IPS-NIHi11 (cell line): ENCODE measurements at regions not wholly inside any gene's neighbourhood (a gene's known extent, or its start where the extent isn't known, plus 50 kb on each side); places are given as distances from the start of the nearest gene placed in this dataset.
A peak's percentile ranks its signal among the peaks of the same experiment; 100 is the strongest.

Experiments
- DNase-seq: peaks from one replicate; pipeline ENCODE4 v3.0.0; 2012; ENCODE audit warnings: mixed read lengths, low spot score

DNA sequence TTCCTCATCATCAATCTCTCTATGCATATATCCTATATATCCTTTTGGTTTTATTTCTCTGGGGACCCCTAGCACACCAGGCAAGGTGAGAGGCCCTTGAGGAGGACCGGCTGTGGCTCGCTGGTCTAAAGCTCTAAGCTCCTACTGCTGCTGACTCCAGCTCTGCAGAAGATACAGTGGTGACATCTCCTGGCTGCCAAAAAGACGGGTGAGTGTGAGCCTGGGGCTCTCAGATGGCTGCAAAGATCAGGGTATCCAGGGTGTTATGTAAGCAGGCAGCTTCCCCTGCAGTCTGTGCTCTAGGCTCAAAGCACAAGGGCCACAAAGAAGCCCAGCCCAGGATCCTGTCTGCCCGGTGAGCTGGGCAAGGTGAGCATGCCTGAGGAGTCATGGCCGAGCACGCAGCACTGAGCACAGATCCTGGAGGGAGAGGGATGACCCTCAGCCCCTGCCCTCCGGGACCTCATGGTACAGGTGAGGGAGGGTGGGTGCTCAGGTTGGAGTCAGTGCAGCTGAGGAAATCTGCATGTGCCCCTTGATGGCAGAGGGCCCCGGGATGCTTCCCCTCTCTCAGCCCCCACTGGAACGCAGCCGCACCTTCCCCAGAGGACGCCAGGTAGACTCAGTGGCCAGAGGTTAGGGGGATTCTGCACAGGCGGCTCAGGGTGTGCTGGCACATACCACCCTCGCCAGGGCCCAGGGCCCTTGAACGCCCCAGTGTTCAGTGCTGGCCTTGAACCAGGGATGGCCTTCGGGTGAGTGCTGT is 95.4 kb upstream of the INSIG1 start:
- no peak for DNase-seq

DNA sequence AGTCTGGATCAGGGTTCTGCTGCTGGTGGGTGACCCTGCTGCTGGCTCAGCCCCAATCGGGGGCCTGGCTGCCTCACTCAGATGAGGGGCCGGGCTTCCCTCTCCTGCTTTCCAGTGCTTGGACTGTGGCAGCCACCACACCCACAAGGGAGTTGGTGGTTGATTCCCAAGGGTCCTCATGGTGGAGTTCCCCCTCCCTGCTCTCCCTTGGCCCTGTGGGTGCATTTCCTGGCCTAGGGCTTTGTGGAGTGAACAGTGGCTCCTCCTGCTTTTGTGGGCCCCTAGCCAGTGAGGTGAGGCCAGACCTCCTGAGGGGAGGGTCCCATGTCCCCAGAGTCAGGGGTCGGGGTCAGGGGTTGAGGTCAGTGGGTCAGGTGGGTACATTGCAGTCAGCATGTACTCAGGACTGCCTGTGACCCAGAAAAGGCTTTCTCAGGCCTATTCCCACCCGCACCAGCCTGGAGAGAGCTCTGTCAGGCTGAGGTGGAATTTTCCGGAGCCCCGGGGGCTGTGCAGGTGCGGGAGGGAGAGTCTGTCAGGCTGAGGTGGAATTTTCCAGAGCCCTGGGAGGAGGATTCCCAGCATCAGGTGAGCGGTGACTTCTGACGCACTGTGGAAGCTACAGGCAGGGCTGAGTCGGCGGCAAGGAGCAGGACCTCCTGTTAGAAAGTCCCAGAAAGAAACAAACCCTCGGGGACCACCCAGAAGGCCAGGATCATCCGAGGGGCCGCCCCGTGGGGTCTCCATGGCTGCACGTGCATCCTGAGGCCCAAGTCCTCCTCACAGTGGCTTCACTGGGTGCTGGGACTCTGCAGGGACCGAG is 94.4 kb upstream of the INSIG1 start:
- DNase-seq, result no peak

DNA sequence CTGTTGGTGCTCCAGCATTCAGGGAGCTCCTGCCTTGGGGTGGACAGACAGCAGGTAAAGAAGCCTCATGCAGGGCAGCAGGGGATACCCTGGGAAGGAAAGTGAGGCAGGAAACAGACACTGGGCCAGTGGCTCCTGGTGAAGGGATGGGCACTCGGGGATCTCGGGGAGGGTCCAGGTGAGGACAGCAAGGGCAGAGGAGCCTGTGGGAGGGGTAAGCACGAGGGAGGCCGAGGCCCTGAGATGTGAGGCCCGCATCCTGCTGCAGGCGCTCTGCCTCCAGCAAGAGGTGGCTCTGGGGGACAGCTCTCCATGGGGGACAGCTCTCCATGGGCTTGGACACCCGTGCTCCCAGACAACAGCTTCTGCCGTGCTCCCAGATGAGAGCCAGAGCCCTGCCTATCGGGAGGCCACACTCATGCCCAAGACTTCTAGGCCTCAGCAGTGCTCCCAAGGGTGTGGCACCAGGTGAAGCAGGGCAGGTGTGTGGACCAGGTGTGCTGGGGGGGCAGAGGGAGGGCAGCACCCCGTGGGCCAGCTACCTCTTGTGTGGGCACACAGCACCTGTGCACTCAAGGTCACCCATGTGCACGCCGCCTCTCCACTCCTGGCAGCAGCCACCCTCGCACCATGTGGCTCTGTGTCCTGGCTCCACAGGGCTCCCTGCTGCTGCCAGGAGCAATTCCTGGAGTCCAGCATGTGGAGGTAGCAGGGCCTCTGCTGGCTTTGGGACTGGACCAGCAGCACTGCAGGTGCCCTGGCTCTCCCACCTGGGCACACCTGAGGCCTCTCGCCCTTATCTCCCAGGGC is 93.6 kb upstream of the INSIG1 start:
- DNase-seq, result no peak

DNA sequence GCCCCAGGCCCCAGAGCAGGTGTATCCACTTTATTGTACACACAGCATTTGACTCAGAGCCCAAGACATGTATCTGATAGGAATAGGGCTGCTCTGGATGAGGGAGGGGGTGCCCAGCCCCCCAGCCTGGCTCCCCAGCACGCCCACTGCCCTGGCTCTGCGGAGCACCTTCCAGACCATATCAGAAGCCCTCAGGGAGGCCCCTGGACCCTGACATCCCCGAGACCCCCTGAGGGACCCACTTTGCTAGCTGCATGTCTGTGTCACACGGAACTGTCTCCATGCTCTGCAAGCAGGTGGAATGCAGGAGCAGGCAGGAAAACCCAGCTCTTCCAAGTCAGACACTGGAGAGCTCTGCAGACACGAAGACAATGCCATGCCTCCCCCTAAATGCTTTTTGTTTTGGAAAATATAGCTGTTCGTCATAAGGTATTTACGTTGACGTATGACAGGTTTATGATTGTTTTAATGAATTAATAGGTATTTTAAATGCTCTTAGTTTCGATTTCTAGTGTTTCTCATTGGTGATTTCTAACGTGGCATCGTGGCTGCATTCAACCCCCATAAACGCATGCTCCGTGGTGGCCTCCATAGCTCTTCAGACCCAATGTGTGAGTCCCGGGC is 92.8 kb upstream of the INSIG1 start:
- DNase-seq, result no peak

DNA sequence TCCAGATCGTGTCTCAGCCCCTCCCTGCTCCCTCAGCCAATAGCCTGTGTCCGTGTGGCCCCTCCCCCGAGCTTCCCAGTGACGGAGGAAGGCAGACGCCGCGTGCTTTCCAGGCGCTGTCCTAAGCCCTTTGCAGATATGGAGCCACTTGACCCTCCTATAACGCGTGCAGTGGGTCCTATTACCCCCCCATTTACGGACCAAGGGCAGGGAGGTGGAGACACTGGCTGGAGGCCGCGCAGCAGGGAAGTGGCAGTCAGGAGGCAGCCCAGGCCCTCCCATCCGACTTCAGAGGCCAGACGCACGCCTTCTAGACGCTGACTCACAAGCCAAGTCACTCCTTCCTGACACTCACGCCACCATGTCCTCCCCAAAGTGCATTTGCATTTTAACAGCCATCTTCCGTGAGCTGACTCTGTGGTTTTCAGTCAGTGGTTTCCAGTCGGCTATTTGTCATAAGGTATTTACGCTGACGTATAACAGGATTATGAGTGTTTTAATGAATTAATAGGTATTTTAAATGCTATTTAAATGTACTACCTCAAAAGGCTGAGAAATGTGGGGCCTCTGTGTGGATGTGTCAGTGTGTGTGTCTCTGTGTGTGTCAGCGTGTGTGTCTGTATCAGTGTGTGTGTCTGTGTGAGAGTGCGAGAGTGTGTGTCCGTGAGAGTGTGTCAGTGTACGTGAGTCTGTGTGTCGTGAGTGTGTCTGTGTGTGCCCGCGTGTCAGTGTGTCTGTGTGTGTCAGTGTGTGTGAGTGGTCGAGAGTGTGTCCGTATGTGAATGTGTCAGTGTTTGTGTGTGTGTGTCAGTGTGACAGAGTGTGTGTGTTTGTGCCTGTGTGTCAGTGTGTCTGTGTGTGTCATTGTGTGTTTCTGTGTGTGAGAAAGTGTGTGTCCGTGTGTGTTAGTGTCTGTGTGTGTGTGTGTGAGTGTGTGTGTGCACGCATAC is 92.0 kb upstream of the INSIG1 start:
- peak; percentile 81 for DNase-seq

DNA sequence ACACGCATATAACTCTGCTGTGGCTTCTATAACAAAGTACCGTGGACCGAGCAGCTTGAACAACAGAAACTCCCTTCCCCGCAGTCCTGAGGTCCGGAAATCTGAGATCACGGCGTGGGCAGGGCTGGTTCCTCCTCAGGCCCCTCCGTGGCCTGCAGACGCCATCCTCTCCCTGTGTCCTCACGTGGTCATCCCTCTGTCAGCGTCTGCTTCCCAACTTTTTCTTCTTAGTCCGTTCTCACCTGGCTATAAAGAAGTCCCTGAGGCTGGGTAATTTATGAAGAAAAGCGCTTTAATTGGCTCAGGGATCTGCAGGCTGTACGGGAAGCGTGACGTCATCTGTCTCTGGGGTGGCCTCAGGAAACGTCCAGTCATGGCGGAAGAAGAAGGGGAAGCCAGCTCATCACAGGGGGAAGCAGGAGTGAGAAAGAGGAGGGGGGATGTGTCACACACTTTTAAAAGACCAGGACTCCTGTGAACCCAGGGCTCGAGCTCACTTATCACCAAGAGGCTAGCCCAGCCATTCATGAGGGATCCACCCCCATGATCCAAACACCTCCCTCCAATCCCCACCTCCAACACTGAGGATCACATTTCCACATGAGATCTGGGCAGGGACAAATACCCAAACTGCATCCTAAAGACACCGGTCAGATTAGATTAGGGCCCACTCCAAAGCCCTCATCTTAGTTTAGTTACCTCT is 91.2 kb upstream of the INSIG1 start:
- DNase-seq, result no peak

DNA sequence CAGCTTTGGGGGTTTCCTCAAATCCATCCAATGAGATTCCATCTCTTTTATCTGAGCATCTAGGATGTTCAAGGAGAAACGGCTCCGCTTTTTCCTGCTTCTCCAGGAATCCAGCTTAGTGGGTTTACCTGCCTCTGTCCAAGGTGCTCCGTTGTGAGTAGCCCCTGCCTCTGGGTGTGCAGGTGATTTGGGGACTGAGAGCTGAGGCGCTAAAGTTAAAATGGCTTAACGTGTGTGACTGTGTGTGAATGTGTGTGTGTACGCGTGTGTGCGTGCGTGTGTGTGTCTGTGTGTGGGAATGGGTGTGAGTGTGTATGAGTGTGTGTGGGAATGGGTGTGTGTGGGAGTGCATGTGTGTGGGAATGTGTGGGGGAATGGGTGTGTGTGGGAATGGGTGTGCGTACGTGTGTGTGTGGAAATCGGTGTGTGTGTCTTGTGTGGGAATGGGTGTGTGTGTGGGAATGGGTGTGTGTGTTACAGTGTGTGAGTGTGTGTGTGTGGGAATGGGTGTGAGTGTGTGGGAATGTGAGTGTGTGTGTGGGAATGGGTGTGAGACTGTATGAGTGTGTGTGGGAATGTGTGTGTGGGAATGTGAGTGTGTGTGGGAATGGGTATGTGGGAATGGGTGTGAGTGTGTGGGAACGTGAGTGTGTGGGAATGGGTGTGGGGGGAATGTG is 90.2 kb upstream of the INSIG1 start:
- no peak for DNase-seq

DNA sequence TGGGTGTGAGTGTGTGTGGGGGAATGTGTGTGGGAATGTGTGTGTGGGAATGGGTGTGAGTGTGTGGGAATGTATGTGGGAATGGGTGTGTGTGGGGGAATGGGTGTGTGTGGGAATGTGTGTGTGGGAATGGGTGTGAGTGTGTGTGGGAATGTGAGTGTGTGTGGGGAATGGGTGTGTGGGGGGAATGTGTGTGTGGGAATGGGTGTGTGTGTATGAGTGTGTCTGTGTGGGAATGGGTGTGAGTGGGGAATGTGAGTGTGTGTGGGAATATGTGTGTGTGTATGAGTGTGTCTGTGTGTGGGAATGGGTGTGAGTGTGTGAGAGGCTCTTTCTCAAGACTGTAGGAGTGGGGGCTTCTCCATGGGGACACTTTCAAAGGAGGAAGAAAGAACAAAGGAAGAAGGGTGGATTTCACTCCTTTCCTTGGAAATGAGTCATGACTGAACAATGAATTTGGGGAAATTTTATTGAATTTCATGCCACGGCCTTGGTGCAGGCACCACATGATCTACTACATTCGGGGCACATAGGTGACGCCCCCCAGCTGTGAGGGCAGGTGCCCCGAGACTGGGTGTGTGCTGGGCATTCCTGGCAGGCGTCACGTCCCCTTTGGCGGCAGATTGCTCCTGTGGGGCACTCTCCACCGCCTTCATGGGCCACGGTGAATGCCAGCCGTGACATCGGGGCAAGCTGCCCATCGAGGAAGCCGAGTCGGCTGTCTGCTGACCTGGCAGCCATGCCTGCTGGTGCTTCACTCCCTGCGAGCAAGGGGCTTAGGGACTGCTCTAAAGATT is 88.8 kb upstream of the INSIG1 start:
- DNase-seq, result no peak

DNA sequence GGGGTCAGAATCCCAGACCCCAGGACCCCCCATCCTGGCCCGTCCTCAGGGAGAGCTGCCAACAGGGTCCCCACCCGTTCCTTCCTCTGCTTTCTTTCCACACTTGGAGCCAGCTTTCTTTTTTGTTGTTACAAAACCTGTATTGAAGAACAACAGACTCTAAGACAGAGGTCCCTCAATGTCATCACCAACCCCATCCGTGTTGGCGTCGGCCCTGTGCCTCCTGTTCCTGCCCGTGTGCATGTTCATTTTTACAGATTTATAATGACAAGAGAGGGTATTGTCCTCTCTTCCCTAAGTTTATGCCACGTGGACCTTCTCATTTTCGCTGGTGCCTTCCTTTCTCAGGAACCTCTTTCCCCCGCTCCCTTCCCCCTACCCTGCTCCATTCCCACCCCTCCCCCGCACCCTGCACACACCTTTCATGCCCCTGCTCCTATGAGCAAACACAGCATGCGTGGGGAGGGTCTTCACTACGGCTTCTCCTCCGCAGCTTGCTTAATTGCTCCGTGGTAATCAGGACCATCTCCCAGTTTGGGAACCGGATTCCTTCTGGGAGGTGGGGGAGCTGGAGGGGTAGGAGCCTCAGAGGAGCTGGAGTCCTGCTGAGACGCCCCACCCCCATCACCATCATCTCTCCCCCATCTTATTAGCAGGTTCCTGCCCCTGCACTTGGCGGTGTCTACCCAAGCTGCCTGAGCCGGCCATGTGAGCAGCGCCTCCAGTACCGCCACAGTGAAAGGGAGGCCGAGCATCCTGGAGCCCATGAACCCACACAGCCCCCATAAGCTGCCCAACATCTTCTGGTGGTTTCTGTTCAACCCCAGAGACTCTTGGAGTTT is 88.0 kb upstream of the INSIG1 start:
- no peak for DNase-seq

DNA sequence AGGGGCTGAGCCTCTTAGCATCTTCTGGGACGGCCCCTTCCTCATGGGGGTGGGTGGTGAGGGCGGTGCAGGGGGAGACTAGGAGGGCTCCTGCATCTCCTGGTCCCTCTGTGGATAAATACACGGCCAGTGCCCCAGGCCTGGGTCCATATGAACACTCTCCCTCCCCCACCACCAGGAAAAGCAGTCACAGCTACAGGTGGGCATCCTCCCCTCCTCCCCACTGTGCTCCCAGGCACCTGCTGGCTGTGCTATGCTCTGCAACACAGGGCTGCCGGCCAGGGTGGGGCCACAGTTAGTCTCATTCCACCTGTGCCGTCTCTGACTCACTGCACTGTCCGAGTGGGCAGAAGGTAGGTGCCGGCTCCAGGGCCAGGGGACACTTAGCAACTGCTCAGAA is 87.3 kb upstream of the INSIG1 start:
- no peak for DNase-seq

DNA sequence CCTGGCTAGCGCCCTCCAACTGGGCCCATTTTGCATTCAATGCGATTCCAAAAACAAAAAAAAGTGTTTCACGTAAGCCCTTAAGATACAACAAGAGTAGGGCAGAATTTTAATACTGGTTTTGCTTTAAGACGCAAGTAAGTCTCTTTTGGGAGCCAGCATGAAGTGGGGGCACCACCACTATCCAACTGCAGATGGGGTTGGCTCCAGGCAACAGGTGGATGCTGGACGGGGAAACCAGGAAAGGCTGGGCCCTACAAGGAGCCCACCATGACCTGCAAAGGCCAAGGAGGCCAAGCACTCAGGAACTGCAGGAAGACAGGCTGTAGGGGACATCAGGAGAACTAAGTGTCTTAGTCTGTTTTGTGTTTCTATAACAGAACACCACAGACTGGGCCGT is 86.5 kb upstream of the INSIG1 start:
- no peak for DNase-seq

DNA sequence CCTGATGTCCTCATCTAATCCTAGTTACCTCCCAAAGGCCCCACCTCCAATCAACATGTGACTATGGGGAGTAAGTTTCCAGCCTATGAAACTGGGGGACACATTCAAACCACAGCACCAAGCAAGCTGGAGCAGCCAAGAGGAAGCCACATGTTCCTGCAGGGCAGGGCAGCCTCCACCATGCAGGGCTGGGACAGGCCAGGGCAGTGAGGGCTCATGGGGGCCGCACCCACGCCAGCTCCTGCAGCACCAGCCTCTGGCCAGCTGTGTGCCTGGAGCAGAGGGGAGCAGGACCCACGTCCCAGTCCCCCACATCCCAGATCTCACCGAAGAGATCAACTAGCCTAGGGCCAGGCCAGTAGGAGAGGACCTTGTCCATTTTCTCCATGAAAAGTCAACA is 85.9 kb upstream of the INSIG1 start:
- DNase-seq, result no peak

DNA sequence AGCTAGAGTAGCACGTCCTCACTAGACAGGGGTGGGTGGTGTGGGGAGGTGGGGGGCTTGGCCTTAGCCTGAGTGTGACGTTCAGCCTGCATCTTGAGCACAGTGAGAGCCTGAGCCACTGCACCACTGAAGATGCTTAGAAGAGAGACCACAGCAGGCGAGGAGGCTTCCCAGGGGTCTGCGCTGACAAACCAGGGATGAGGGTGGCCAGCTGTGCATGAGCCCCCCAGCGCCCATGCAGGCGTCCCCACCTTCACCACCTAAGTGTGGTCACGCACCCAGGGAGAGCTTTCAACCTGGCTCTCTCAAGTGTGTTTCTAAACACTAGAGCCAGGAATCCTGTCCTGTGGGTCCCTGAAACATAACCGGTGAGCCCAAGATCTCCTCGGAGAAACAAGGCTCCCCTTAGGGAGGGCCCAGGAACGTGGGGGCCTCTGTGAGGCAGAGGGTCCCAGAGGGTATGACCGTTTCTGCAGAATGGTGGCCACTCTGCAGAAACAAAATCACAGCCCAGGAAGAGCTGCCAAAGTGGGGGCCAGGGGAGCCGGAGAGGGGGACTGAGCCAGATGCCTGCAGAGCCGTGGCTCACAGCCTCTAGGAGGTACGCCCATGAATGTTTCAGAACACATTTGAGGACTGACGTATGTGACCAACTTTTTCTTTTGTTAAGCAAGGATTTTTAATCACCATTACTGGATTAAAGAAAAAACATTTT is 85.2 kb upstream of the INSIG1 start:
- DNase-seq, result no peak

DNA sequence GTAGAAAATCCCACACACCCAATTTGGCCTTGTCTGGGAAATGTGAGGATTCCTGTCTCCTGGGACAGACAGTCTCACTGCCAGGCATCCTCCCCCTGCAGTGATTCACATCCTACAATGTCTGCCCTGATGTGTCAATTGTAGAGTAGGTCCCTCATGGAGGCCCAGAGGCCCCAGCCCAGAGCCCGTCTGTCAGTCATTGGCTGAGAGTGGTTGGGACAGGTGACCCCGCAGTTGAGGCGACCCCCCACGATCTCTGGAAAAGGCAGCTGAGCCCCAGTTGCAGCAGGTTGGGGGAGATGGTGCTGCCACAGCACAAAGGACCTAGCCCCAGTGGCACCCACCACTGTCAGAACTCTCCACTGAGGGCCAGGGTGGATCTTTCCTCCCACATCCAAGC is 84.3 kb upstream of the INSIG1 start:
- DNase-seq, result no peak

DNA sequence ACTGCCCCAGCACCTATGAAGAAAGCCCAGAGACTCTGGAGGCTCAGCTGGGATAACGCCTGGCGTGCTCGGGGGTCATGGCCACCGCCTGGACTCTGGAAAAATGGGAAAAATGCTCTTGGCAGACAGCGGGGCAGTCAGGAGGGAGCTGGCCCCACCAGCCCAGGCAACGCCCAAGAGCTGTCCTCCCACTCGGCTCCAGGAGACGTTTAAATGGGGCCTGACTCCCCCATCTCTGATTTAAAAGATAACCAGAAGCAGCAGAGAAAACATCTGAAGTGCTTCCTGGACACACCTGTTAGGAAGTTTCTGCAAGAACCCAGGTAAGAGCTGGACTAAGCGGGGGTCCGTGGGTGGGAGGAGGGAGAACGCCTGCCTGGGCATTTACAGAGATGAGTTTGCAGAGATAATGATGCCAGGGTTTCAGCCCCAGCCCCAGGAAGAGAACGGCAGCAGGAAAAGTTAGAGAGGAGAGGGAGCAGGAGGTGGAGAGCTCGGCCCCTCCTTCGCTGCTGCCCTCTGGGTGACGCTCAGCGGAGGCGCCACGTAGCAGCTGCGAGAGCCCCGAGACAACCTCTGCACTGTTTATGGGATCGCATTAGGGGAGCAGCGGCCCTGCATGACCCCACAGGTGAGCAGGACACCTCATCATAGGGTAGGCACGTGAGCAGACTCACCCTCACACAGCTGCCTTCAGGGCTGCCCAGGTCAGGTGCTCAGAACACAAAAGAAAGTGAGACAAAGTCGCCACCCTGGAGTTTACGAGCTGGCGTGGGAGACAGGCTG is 83.5 kb upstream of the INSIG1 start:
- DNase-seq, result no peak

DNA sequence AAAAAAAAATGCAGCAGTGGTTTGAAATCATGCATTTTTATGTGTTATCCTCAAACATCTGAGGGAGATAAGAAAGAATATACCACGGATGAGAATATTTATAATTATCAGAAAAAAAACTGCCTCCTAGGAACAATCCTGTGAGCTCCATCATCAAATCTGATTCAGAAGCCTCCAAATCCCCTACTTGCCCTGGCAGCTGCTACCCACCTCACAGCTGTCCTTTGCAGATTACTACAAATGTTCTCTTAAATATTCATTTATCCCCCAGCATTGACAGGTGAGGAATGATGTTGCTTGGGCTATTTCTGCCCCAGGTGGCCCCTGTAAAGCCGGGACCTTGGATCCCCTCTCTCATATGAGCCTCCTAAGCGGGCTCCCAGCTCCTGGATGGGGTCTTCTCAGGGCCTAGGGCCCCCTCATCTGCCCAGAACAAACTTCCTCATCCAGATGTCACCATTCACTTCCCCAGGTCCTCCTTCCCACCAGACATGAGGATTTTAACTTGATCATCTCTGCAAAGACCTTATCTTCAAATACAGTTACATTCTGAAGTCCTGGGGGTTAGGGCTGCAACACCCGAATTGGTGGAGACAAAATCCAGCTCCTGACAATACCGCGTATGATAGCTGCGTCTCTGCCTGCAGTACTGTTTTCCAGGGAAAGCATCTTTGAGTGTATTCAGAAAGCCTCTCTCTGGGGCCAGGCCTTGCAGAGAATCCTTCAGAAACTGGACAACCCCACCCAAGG is 81.9 kb upstream of the INSIG1 start:
- no peak for DNase-seq
